HepG2 (cell line): ENCODE measurements at regions not wholly inside any gene's neighbourhood (a gene's known extent, or its start where the extent isn't known, plus 50 kb on each side); places are given as distances from the start of the nearest gene placed in this dataset.

Experiments
- ATAC-seq: fragments of 200-7000 bp; cut with Tn5 transposase; 3 replicates; pipeline ENCODE4 v1.9.1; 2020; ENCODE audit warnings: mild to moderate bottlenecking, moderate library complexity
- BruUV-seq: library from RNA; stranded (reverse); fragments of 400-500 nt; replicated peaks from 2 replicates; lab custom pipeline; 2021; lab: Mats Ljungman, UMichigan
- CTCF ChIA-PET: fragments of 300-600 bp; formaldehyde crosslinking; extraction: SDS; loops from one replicate; lab custom pipeline; 2021; ENCODE audit warnings: low total read pairs, inconsistent platforms, low intra/inter-chr PET ratio; lab: Yijun Ruan, JAX
- POLR2A ChIA-PET: fragments of 350-600 bp; sonication (Branson Sonifier 250); formaldehyde crosslinking; loops from one replicate; lab custom pipeline; 2020; ENCODE audit warnings: antibody characterized with exemption, inconsistent platforms; lab: Yijun Ruan, JAX
- DNase-seq: peaks from one replicate; pipeline ENCODE4 v3.0.0-alpha.2; 2015; ENCODE audit warnings: low spot score
- FAIRE-seq: peaks from 3 replicates; lab custom pipeline; 2011; peaks lifted over from hg19 to GRCh38; lab: Jason Lieb, UNC
- H2AFZ ChIP-seq: one replicate; pipeline ENCODE4 v1.6.1; 2011; ENCODE audit warnings: low read length, inconsistent platforms
- H3K27ac ChIP-seq: fragments of 300-600 bp; 3 replicates; pipeline ENCODE4 v1.8.0; 2011; ENCODE audit warnings: mixed run types, mild to moderate bottlenecking, mixed read lengths, low read length, inconsistent platforms; ENCODE audit not compliant: insufficient read depth; ENCODE audit errors: extremely low read length
- H3K27me3 ChIP-seq, 2 experiments: fragments of 200-600 bp in 1 of 2; 2 replicates in 1 of 2; 3 replicates in 1 of 2; pipeline versions ENCODE4 v1.6.0 to v1.8.0; 2011; ENCODE audit warnings: low read length in 2 of 2, mild to moderate bottlenecking in 2 of 2, moderate library complexity in 2 of 2, inconsistent platforms in 1 of 2; ENCODE audit not compliant: insufficient read depth in 2 of 2, control insufficient read depth in 1 of 2
- H3K36me3 ChIP-seq, 2 experiments: fragments of 200-600 bp in 1 of 2; replicated peaks in 1 of 2; 2 replicates in 1 of 2; 3 replicates in 1 of 2; pipeline versions ENCODE4 v1.5.1 to v1.8.0; 2011; ENCODE audit warnings: low read length in 2 of 2, inconsistent platforms in 1 of 2; ENCODE audit not compliant: insufficient read depth in 2 of 2, control insufficient read depth in 1 of 2
- H3K4me1 ChIP-seq: 2 replicates; pipeline ENCODE4 v1.5.1; 2012; ENCODE audit warnings: low read length, inconsistent platforms; ENCODE audit not compliant: insufficient read depth
- H3K4me2 ChIP-seq: 2 replicates; pipeline ENCODE4 v1.6.0; 2011; ENCODE audit warnings: low read depth, low read length, inconsistent platforms
- H3K4me3 ChIP-seq, 3 experiments: fragments of 200-600 bp in 1 of 3; sonication (generic), shearing (Covaris generic) in 1 of 3; replicated peaks in 1 of 3; 2 replicates each; pipeline ENCODE4 v1.5.1; 2011 to 2016; ENCODE audit warnings: low read length in 3 of 3, inconsistent platforms in 2 of 3, low read depth in 2 of 3, mild to moderate bottlenecking in 2 of 3, control low read depth in 1 of 3, mixed read lengths in 1 of 3; ENCODE audit not compliant: insufficient read depth in 1 of 3
- H3K79me2 ChIP-seq: one replicate; pipeline ENCODE4 v1.6.1; 2011; ENCODE audit warnings: low read length, inconsistent platforms; ENCODE audit not compliant: insufficient read depth
- H3K9ac ChIP-seq: 2 replicates; pipeline ENCODE4 v1.6.0; 2011; ENCODE audit warnings: mild to moderate bottlenecking, low read depth, low read length, inconsistent platforms; ENCODE audit not compliant: insufficient read depth
- H3K9me3 ChIP-seq: 2 replicates; pipeline ENCODE4 v1.5.1; 2012; ENCODE audit warnings: mild to moderate bottlenecking, low read length
- H4K20me1 ChIP-seq: 2 replicates; pipeline ENCODE4 v1.6.0; 2011; ENCODE audit warnings: inconsistent platforms, mild to moderate bottlenecking, low read length, moderate library complexity; ENCODE audit not compliant: insufficient read depth
- CBX5 ChIP-seq: sonication (generic); formaldehyde crosslinking; IDR thresholded peaks from 2 replicates; pipeline ENCODE4 v1.4.0; 2020; ENCODE audit warnings: missing genetic modification reagents, borderline replicate concordance
- KAT7 ChIP-seq: IDR thresholded peaks from 2 replicates; pipeline ENCODE4 v1.6.1; 2018; ENCODE audit warnings: borderline replicate concordance, missing compliant biosample characterization
- KMT2A ChIP-seq: sonication (generic); formaldehyde crosslinking; IDR thresholded peaks from 2 replicates; pipeline ENCODE4 v1.4.0; 2020; ENCODE audit warnings: missing genetic modification reagents
- NFKB2 ChIP-seq: sonication (generic); formaldehyde crosslinking; IDR thresholded peaks from 2 replicates; pipeline ENCODE4 v1.4.0; 2020; ENCODE audit warnings: missing genetic modification reagents, borderline replicate concordance
- POLR2AphosphoS2 ChIP-seq: IDR thresholded peaks from 2 replicates; pipeline ENCODE4 v1.6.1; 2011; ENCODE audit warnings: low read depth, low read length, improper control_type of control experiment
- RAD51 ChIP-seq: fragments of 450-650 bp; IDR thresholded peaks from 2 replicates; pipeline ENCODE4 v1.6.1; 2016; ENCODE audit warnings: borderline replicate concordance
- SALL2 ChIP-seq: sonication (generic); formaldehyde crosslinking; IDR thresholded peaks from 2 replicates; pipeline ENCODE4 v1.8.1; 2023; ENCODE audit warnings: mild to moderate bottlenecking, missing genetic modification reagents, inconsistent platforms
- SOX5 ChIP-seq: IDR thresholded peaks from 2 replicates; pipeline ENCODE4 v1.6.1; 2016; ENCODE audit warnings: borderline replicate concordance
- TBP ChIP-seq: sonication (generic); formaldehyde crosslinking; IDR thresholded peaks from 2 replicates; pipeline ENCODE4 v1.5.0; 2020; ENCODE audit warnings: missing genetic modification reagents
- ZFP36L1 ChIP-seq: sonication (generic); formaldehyde crosslinking; IDR thresholded peaks from 2 replicates; pipeline ENCODE4 v1.8.0; 2022; ENCODE audit warnings: mild to moderate bottlenecking, missing genetic modification reagents, moderate library complexity
- ZFYVE20 ChIP-seq: sonication (generic); formaldehyde crosslinking; IDR thresholded peaks from 2 replicates; pipeline ENCODE4 v1.8.0; 2023; ENCODE audit warnings: low read depth, mild to moderate bottlenecking, moderate library complexity, missing genetic modification reagents, borderline replicate concordance
- ZNF124 ChIP-seq: sonication (generic); formaldehyde crosslinking; IDR thresholded peaks from 2 replicates; pipeline ENCODE4 v1.4.0; 2020; ENCODE audit warnings: missing genetic modification reagents
- ZNF343 ChIP-seq: sonication (generic); formaldehyde crosslinking; IDR thresholded peaks from 2 replicates; pipeline ENCODE4 v1.4.0; 2020; ENCODE audit warnings: mild to moderate bottlenecking, missing genetic modification reagents
- ZNF644 ChIP-seq: IDR thresholded peaks from 2 replicates; pipeline ENCODE4 v1.6.1; 2016; ENCODE audit warnings: low read depth
- WGBS: methylation state at CpG from one replicate; pipeline ENCODE4 v1.1.6; 2017; ENCODE audit warnings: low lambda C conversion rate; 5-methylcytosine and 5-hydroxymethylcytosine counted together
- in situ Hi-C: cut with HindIII; loops from 2 replicates; pipeline ENCODE4 v1.10.0; 2017; ENCODE audit warnings: low pct_unique_long_range_greater_than_20kb; ENCODE audit not compliant: extremely low pct_ligation_motif_present
- intact Hi-C: fragments of 100-400 bp; cut with micrococcal nuclease; formaldehyde crosslinking; loops from one replicate; pipeline ENCODE4 v1.10.0; 2022; ENCODE audit not compliant: unreplicated experiment
- TF ChIP-seq, protein P1 (sequence below): IDR thresholded peaks from 2 replicates; pipeline ENCODE4 v1.6.1; 2016; ENCODE audit warnings: low read depth, control low read depth
- TF ChIP-seq, protein P2 (sequence below): sonication (generic); formaldehyde crosslinking; IDR thresholded peaks from 2 replicates; pipeline ENCODE4 v1.4.0; 2020; ENCODE audit warnings: missing genetic modification reagents

- no peak for FAIRE-seq
- CTCF ChIA-PET = no interaction called here
- no peak overlapping the region for H3K4me3 ChIP-seq
- no peak overlapping the region for H3K9ac ChIP-seq
- H4K20me1 ChIP-seq = no peaks in the 10 kb centered on the region
- DNase-seq = peak; percentile 56
- 87% methylated on average over 6 of the region's 6 CpGs for WGBS
- H3K4me1 ChIP-seq = peaks cover 6% of the 10 kb centered on the region; the same call in 1 of the 2 replicates
- in situ Hi-C loops = no loop called here
- H3K9me3 ChIP-seq = no peaks in the 10 kb centered on the region
- no peak overlapping the region for H3K4me2 ChIP-seq
- ATAC-seq = no peak
- no peaks in the 10 kb centered on the region for H3K36me3 ChIP-seq
- H3K79me2 ChIP-seq = no peaks in the 10 kb centered on the region
- H2AFZ ChIP-seq = no peak overlapping the region
- POLR2A ChIA-PET = no interaction called here
- H3K27ac ChIP-seq = no peak overlapping the region
- TF ChIP-seq CBX5 (CRISPR knock-in tag) (no peak), ZNF644 (CRISPR knock-in tag) (no peak), RAD51 (no peak), ZNF343 (CRISPR knock-in tag) (no peak), TBP (CRISPR knock-in tag) (no peak), KAT7 (CRISPR knock-in tag) (no peak), ZNF124 (CRISPR knock-in tag) (no peak), NFKB2 (no peak), ZFYVE20 (CRISPR knock-in tag) (no peak), POLR2AphosphoS2 (no peak), SALL2 (CRISPR knock-in tag) (no peak), SOX5 (no peak), KMT2A (CRISPR knock-in tag) (no peak), ZFP36L1 (no peak)
- TF ChIP-seq, protein P1, sequence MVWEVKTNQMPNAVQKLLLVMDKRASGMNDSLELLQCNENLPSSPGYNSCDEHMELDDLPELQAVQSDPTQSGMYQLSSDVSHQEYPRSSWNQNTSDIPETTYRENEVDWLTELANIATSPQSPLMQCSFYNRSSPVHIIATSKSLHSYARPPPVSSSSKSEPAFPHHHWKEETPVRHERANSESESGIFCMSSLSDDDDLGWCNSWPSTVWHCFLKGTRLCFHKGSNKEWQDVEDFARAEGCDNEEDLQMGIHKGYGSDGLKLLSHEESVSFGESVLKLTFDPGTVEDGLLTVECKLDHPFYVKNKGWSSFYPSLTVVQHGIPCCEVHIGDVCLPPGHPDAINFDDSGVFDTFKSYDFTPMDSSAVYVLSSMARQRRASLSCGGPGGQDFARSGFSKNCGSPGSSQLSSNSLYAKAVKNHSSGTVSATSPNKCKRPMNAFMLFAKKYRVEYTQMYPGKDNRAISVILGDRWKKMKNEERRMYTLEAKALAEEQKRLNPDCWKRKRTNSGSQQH = no peak
- TF ChIP-seq, protein P2, sequence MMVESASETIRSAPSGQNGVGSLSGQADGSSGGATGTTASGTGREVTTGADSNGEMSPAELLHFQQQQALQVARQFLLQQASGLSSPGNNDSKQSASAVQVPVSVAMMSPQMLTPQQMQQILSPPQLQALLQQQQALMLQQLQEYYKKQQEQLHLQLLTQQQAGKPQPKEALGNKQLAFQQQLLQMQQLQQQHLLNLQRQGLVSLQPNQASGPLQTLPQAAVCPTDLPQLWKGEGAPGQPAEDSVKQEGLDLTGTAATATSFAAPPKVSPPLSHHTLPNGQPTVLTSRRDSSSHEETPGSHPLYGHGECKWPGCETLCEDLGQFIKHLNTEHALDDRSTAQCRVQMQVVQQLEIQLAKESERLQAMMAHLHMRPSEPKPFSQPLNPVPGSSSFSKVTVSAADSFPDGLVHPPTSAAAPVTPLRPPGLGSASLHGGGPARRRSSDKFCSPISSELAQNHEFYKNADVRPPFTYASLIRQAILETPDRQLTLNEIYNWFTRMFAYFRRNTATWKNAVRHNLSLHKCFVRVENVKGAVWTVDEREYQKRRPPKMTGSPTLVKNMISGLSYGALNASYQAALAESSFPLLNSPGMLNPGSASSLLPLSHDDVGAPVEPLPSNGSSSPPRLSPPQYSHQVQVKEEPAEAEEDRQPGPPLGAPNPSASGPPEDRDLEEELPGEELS (CRISPR knock-in tag) = no peak
- no peaks in the 10 kb centered on the region for H3K27me3 ChIP-seq
- intact Hi-C loops = no loop called here
- BruUV-seq = no TSS peak
Observed at GRCh38 chr1:219279017-219279770, 105.5 kb downstream of the LYPLAL1 start.
